Dedifferentiated amniotic fluid mesenchymal stem cell (primary cell): ENCODE measurements at regions not wholly inside any gene's neighbourhood (a gene's known extent, or its start where the extent isn't known, plus 50 kb on each side); places are given as distances from the start of the nearest gene placed in this dataset.

Source experiments
- DNase-seq: peaks from one replicate; pipeline ENCODE4 v3.0.0-alpha.2; 2016; ENCODE audit errors: extremely low spot score

DNA sequence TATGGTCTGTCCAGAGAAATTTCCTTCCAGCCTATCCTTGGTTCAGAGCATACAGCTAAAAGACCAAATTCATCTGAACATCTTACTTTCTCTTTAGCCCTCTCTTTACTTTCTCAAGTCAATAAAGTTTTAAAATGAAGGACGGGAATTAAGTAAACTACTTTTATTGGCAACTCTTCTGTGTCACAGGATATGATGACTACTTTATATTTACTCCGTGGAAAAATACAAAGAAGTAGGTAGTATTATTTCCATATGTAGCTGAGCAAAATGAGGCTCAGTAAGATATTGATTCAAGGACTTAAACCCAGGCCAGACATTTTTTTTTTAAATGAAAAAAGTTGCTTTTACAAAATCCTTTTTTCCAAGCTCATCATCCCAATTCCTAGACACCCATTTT lies 151.2 kb upstream of the DPYD start:
- DNase-seq = no peak

DNA sequence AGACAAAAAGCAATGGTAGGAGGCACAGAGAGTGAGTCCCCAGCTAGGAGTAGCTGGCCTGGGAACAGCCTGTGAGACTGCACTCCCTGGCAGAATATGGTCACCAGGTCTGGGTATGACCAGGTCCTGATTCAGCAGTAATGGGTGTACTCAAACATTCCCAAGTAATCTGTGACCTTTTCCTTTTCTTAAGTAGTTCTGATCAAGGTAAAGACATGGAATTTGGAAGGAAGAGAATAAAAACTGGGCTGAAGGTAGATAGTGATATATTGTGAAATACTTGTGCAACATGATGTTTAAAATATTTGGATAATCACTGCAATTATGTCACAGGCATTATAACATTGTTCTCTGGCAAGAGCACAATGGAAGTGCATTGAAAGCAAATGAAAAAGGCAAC lies 147.2 kb upstream of the DPYD start:
- DNase-seq = no peak

- no peak for DNase-seq
Measured at GRCh38 chr1:98066911-98067310, 146.1 kb upstream of the DPYD start.

- no peak for DNase-seq
Measured at GRCh38 chr1:98059620-98060019, 138.8 kb upstream of the DPYD start.

DNA sequence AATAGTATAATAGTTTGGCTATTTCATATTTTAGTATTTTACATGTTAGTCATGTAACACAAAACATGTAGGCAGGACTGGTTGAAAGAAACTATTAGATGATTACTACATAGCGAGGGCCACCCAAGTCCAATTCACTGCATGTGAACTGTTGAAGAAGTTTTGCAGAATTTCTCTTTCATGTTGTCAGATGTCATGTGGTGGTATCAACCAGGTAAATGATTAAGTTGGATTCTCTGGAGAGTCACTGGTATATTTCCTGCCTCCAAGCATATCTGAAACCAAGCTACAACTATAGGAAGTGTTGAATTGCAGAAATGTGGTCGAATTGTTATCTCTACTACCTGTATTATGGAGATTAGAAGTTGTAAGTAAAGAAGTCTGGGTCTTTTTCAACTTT lies 137.8 kb upstream of the DPYD start:
- no peak for DNase-seq

- DNase-seq = no peak
Measured at GRCh38 chr1:98057236-98057910, 136.5 kb upstream of the DPYD start.

DNA sequence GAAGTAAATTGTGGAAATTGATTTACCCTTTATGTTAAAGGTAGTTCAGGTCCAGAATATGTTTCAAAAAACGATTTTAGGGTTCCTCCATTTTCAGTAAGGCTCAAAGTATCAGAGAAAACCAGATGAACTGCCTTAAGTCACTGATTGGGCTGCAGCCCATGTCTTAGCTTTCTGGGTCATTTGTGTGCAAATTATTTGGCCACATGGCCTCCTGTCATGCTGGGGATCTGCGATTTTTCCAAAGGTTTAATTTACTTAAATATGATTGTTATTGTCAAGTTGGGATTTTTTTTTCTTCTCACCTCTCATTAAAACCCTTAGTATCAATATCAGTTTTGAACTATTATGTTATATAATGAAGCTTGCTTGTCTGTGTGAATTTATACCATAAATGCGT lies 135.9 kb upstream of the DPYD start:
- DNase-seq = no peak

DNA sequence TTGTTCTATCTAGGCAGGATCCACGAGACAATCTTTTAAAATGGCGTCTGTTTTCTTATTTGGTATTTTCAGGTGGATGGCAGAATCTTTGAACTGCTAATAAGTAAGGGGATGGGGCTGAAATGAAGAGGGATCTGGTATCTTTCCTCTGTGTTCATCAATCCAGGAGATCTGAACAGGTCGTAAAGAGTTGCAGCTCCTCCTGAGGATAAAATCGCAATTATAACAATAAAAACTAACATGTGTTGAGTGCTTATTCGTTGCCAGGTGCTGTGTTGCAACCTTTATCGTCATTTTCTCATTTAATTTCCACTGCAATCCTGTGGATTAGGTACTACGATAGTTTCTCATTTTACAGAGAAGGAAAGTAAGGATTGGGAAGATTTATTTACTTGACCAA lies 134.6 kb upstream of the DPYD start:
- no peak for DNase-seq

GRCh38 chr1:98054786-98055185 lies 134.0 kb upstream of the DPYD start:
- no peak for DNase-seq

GRCh38 chr1:98054367-98054701 lies 133.5 kb upstream of the DPYD start:
- DNase-seq = no peak

DNA sequence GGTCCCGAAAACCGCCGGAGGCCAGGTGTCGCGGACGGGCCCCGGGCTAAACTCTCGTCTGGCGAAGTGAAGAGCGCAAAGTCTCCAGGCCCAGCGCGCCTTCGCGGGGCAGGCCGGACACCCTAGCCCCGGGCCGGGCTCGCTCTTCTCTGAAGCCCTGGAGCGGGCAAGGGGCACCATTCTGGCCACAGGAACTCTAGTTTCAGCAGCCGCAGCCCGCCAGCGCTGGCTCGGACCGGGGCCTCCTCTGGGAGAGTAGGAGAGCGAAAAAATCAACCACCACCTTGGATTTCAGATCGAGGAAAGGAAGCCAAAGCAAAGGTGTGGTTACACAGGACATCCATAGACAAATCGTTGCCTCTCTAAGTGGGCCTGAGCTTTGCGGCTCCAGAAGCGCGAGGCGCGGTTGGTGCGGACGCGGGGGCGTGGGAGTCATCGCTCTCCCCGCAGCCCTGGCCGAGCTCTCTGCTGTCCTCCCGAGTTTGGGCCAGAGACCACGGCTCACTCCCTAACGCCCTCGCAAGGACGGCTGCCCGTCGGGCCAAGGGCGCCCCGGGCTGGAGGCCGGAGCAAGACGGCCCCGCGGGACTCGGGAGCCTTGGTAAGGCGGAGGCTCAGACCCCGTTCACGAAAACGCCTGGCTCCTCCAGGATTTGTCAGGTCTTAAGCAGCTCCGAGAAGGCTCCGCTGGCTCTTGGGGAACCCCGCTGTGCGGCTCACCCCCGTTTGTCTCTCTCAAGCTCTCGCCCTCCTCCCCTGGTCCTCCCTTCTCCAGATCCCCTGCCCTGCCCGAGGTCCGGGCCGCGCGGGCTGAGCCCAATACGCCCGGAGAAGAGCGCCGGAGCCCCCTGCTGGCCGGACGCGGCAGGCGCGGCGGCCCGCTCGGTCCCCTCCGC lies 132.9 kb upstream of the DPYD start:
- peak; percentile 51 for DNase-seq

DNA sequence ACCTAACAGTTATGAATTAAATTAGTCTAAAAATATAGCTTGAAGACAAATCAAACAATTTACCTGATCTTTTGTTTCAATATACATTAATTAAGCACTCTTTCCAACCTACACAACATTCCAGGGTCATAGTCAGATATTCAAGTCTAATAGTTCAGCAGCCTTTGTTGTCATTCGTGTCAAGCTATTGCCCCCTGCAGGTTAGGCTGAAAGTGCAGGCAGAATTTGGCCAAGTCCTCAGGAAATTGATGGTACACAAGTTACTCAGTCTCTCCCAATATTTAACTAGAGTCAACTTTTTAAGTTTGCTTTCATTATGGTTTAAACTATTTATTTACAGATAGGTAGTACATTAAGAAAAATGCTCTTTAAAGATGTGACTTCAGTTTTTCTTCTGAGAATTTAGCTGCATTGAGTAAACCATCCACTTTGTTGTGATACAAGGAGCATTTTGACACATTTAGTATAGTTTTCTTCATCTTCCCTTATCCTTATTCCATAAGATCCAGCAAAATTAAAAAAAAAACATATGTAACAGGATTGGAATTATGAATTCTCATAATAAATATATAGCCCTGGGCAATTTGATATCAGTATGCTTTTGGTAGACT lies 130.3 kb upstream of the DPYD start:
- peak; percentile 80 for DNase-seq

DNA sequence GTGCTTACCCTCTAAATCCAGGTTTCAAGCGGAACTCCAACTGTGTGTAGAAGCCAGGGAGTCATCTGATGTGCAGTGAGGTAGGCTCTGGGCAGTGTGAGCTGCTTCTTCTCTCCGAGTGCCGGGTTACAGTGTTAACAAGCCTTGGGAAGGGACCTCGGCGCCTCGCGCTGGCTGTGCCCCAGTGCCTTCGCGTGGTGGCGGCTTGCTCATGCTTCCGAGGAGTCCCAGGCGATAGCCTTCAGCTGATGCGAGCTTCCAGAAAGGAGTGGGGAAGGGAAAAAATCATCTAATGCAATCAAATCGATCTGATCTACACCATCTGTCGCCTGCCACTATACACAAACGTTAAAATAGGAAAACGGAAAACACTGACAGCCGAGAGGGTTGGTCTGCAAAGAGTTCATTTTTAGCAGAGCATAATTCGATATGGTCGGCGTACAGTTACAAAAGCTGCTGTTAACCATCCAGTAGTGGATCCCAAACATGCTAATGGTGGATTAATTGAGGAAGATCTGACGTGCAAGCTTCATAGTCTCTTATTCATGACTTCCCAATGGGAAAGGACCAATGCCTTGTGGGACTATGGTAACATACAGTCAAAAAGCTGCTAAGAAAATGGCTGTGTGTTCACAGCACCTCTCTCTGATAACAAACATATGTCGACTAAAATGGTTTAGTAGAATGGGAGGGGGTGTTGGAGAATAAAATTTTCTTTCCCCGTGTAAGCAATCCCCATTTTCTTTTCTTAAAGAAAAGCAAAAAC lies 128.7 kb upstream of the DPYD start:
- DNase-seq = no peak

- no peak for DNase-seq
Measured at GRCh38 chr1:98048751-98049325, 128.0 kb upstream of the DPYD start.

- DNase-seq = peak; percentile 87
Measured at GRCh38 chr1:98048244-98048643, 127.4 kb upstream of the DPYD start.

- DNase-seq = no peak
Measured at GRCh38 chr1:98047171-98047570, 126.3 kb upstream of the DPYD start.

DNA sequence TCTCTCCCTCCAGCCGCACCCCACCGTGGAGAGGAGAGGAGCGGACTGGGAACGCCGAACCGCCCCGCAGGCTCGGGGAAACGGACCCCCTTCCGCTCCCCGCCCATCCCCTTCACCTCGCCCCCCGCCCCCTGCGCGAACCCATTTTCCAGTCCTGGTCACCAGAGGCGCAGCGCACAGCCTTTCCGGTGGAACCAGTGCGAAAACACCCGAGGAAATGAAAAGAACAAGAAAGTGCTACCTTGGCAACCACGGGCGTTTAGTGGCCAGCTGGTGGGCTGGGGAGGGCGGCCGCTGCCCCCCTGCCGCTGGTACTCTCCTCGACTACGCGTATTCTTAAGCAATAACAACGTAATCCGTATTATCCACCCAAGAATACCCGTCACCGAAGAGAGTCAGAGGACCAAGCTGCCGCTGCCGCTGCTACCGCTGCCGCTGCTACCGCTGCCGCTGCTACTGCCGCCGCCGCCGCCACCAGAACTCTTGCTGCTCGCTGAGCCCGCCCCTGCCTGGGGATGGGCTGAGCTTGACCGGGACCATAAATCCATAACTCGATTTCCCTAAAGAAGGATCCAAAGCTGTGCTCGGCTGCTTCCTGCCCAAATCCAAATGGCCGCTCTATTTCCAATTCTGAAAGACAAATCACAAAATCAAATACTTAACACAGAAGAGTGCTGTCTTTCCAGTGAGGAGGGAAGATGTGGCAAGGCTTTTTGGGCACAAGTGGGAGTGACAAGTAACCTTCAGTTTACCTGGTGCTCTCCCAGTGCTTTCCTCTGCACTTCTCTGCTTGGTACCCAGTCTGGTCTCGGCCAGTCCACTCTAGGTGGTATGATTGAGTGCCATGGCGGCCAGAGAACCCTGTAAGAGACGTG lies 125.2 kb upstream of the DPYD start:
- DNase-seq = peak; percentile 50

DNA sequence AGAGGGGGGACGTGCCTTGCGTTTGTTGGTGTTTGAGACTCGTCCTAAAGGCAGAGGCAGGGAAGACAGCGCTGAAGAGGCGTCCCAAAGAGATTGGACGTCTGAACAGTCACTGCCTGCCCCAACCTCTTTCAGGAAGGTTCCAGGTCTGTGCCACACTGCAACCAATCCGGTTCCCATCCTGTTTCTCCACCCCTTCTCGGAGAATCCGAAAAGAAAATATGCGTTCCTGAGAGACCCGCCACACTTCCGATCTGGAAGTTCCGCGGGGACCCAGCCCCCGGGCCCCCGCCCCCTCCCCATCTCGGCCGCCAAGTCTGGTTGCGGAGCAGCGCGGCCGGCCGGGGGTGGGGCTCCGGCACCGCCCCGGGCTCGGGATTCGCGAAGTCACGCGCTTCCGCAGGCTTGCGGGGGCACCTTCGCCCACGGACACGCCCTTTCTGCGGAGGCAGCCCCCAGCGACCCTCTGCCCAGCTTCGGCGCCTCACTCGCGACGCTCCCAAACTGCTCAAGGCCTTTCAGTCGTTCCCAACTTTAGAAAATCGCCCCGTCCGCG lies 124.5 kb upstream of the DPYD start:
- no peak for DNase-seq

GRCh38 chr1:98044766-98045165 lies 123.9 kb upstream of the DPYD start:
- no peak for DNase-seq

- DNase-seq = no peak
Measured at GRCh38 chr1:98044071-98044697, 123.3 kb upstream of the DPYD start.
